GM12865 (cell line): ENCODE measurements at regions not wholly inside any gene's neighbourhood (a gene's known extent, or its start where the extent isn't known, plus 50 kb on each side); places are given as distances from the start of the nearest gene placed in this dataset.

Experiments used
- DNase-seq: peaks from one replicate; pipeline ENCODE4 v3.0.0; 2010; ENCODE audit warnings: low read depth
- H3K4me3 ChIP-seq: 2 replicates; pipeline ENCODE4 v1.5.1; 2011; ENCODE audit warnings: mild to moderate bottlenecking, low read depth, low read length, control low read depth
- TF ChIP-seq, protein P1 (sequence below): IDR thresholded peaks from 2 replicates; pipeline ENCODE4 v1.5.1; 2011; ENCODE audit warnings: low read length, control low read depth, low read depth, inconsistent platforms; ENCODE audit not compliant: insufficient read depth; ENCODE audit errors: missing control alignments

GRCh38 chr5:173733425-173733824 lies 117.0 kb upstream of the BOD1 start:
- no peak overlapping the region for H3K4me3 ChIP-seq
- peak; percentile 40 for DNase-seq
- TF ChIP-seq, protein P1, sequence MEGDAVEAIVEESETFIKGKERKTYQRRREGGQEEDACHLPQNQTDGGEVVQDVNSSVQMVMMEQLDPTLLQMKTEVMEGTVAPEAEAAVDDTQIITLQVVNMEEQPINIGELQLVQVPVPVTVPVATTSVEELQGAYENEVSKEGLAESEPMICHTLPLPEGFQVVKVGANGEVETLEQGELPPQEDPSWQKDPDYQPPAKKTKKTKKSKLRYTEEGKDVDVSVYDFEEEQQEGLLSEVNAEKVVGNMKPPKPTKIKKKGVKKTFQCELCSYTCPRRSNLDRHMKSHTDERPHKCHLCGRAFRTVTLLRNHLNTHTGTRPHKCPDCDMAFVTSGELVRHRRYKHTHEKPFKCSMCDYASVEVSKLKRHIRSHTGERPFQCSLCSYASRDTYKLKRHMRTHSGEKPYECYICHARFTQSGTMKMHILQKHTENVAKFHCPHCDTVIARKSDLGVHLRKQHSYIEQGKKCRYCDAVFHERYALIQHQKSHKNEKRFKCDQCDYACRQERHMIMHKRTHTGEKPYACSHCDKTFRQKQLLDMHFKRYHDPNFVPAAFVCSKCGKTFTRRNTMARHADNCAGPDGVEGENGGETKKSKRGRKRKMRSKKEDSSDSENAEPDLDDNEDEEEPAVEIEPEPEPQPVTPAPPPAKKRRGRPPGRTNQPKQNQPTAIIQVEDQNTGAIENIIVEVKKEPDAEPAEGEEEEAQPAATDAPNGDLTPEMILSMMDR = no peak

DNA sequence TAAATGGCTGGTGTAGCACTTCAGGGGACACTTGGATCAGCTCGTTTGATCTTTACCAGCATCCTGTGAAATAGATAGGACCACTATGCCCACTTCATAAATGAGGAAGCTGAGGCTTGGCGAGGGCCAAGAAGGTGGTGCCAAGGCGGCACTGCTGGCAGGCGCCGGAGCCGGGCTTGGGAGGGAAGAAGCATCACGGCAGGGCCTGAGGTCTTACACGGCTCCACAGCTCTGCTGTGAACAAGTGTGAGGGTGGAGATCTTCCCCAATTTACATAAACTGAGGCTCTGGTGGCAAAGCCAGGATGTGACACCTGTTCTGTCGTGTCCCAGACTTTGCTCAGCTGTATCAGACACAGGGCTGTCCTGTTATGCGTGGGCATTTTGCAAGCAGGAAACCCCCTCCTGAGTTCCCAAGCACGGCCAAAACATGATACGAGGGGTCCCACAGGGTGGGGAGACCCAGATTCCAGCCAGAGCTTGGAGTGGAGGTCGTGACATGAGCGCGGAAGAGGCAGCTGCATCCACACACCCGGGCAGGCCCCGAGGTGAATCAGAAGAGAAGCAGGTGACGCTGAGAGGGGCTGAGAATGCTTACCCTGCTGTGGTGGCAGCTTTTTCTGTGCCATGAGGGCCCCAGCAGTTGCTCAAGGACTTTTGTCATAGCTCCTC lies 117.5 kb upstream of the BOD1 start:
- TF ChIP-seq, protein P1 = no peak
- no peak overlapping the region for H3K4me3 ChIP-seq
- peak; percentile 66 for DNase-seq

- TF ChIP-seq, protein P1 = no peak
- DNase-seq = no peak
- no peak overlapping the region for H3K4me3 ChIP-seq
Observed at GRCh38 chr5:173734716-173735115, 118.3 kb upstream of the BOD1 start.

DNA sequence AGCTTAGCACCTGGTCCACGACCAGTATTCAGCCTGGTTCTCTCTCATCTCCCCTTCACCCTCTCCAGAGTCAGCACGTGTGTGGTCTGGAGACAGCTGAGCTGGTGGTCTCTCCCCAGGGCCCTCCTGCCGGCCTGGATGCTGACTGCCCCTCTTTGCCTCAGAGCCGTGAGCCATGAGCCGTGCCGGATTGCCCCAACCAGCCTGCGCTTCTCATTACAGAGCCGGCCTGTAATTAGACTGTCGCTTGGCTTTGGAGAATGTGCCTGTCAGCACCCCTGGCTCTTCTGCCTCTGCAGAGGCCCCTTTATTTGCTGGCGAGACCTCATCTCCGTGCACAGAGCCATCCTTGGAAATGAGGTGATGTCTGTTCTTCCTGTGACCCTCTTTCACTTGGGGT lies 118.7 kb upstream of the BOD1 start:
- TF ChIP-seq, protein P1 = no peak
- H3K4me3 ChIP-seq = no peak overlapping the region
- DNase-seq = no peak

DNA sequence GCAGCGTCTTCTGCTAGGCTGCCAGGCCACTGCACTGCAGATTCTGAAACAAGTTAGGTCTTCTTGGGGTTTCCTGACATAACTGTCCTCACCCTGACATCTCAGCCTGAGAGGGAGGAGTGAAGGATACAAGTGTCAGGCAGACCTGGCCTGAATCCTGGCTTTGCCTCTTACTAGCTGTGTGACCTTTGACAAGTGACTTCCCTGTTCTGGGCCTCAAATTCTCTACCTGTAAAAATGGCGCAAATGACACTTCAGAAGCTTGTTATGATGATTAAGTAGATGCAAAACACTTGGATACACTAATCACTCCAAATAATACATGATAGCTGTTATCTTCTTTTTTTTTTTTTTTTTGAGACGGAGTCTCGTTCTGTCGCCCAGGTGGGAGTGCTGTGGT lies 119.2 kb upstream of the BOD1 start:
- DNase-seq = peak; percentile 24
- TF ChIP-seq, protein P1 = no peak
- no peak overlapping the region for H3K4me3 ChIP-seq

GRCh38 chr5:173736374-173736773 lies 119.9 kb upstream of the BOD1 start:
- TF ChIP-seq, protein P1 = no peak
- no peak for DNase-seq
- no peak overlapping the region for H3K4me3 ChIP-seq

DNA sequence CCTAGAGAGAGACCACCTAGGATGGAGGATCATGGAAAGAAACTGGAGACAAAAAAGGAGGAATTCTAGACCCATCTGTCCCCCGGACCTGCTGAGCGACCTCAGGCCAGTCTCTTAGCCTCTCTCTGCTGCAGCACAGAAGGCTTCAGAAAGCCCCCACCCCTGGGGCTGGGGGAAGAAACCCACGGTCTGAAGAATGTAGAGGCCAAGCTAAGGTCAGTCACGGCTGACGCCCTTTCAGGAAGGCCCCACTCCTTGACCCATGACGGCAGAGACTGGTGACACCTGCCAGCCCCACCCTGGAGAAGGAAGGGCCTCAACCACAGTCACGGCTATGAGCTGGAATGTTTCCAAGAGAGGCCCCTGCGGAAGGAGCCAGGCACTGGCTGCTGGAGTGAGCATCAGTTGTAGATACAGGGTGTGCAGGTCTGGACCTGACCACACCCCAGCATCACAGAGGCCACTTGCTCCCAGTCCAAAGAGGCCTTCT lies 120.5 kb upstream of the BOD1 start:
- DNase-seq = peak; percentile 94
- H3K4me3 ChIP-seq = no peak overlapping the region
- TF ChIP-seq, protein P1 = no peak
